ENCODE measurements at regions not wholly inside any gene's neighbourhood (a gene's known extent, or its start where the extent isn't known, plus 50 kb on each side); places are given as distances from the start of the nearest gene placed in this dataset.

DNA sequence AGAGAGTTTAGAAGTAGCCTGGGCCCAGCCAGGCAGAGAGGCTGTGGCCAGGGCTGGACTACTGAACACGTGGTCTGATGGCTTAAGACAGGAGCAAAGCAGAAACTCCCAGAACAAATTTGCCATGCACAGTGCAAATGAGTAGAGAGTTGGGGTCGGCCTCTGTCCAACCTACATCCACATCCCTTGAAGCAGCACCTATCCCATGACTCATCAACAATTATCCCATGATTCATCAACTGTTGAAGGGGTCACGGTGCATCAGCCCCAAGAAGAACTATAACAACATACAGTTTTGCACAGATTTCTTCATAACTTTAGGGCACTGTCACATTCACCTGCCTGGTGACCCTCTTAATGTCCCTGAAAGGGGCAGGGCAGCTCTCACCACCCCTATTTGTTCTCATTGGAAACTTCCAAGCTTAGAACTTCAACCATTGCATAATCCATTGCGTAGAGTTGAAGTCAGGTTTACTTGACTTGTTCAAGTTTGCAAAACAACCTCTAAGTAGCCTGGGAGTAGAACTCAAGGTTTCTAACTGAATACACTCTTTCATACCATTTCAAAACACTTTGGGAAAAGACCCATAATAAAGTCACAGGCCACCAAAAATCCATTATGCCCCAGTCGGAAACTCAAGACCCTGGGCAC is 235.2 kb upstream of the CDH5 start:
- Histone ChIP-seq H3K9ac (ENCODE audit: extremely low read depth, low read length, poor library complexity, severe bottlenecking) (no peak overlapping the region), H3K9me3 (ENCODE audit: control insufficient read depth, low read length) (no peaks in the 10 kb centered on the region), H3K4me1 (ENCODE audit: control insufficient read depth, insufficient read depth, low read length) (peaks cover 7% of the 10 kb centered on the region), H3K27ac (ENCODE audit: low read depth, low read length) (no peak overlapping the region), H3K4me3 (ENCODE audit: low read length) (no peak overlapping the region), H3K27me3 (ENCODE audit: control insufficient read depth, insufficient read depth, low read length, poor library complexity, severe bottlenecking) (peaks cover 17% of the 10 kb centered on the region), H3K36me3 (ENCODE audit: control insufficient read depth, insufficient read depth, low read length) (no peaks in the 10 kb centered on the region)
- Mint-ChIP-seq H3K36me3 (ENCODE audit: low read depth) (no peaks in the 10 kb centered on the region), H3K4me1 (peaks cover 26% of the 10 kb centered on the region), H3K9me3 (no peaks in the 10 kb centered on the region), H3K27ac (no peak overlapping the region), H3K27me3 (ENCODE audit: insufficient read depth) (peaks cover 23% of the 10 kb centered on the region), H3K4me3 (no peak overlapping the region)
- no peak for DNase-seq
- TF ChIP-seq, protein P1, sequence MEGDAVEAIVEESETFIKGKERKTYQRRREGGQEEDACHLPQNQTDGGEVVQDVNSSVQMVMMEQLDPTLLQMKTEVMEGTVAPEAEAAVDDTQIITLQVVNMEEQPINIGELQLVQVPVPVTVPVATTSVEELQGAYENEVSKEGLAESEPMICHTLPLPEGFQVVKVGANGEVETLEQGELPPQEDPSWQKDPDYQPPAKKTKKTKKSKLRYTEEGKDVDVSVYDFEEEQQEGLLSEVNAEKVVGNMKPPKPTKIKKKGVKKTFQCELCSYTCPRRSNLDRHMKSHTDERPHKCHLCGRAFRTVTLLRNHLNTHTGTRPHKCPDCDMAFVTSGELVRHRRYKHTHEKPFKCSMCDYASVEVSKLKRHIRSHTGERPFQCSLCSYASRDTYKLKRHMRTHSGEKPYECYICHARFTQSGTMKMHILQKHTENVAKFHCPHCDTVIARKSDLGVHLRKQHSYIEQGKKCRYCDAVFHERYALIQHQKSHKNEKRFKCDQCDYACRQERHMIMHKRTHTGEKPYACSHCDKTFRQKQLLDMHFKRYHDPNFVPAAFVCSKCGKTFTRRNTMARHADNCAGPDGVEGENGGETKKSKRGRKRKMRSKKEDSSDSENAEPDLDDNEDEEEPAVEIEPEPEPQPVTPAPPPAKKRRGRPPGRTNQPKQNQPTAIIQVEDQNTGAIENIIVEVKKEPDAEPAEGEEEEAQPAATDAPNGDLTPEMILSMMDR (conservative IDR thresholded peaks at IDR 0.05): no peak
- WGBS, 2 experiments (ENCODE audit: insufficient coverage in 1 of 2, insufficient read length in 1 of 2): 91 to 100% methylated on average over 5 of the region's 5 CpGs

DNA sequence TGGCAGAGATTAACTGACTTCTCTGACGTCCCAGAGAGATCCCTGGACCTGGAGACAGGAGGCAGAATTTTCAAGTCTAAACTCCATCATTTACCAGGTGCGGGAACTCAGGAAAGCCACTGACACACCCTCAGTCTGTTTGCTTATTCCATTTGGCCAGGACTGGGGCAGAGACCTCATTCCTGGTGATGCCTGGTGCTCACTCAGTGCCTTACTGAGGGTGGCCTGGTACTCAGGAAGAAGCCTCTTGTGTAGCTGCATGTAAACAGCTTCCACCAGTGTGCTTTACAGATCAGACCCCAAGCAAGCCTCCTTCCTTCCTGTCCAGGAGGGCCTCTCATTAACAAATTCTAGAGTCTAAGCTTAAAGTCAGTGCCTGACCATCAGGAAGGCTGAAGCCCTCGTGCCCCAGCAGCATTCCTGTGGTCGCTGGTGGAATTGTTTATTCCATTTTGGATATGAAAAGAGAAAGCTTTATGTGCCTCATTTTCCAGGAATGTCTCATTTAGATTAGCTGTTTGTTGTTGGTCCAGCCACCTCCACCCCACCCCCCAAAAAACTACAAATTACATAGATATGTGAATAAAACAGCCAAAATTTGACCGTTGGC is 236.1 kb upstream of the CDH5 start:
- DNase-seq: peak; percentile 53
- H3K4me1 ChIP-seq (ENCODE audit: control insufficient read depth, insufficient read depth, low read length): peaks cover 6% of the 10 kb centered on the region
- no peak overlapping the region for H3K4me3 ChIP-seq (ENCODE audit: low read length)
- H3K4me1 Mint-ChIP-seq: peaks cover 24% of the 10 kb centered on the region
- no peaks in the 10 kb centered on the region for H3K36me3 ChIP-seq (ENCODE audit: control insufficient read depth, insufficient read depth, low read length)
- H3K36me3 Mint-ChIP-seq (ENCODE audit: low read depth): no peaks in the 10 kb centered on the region
- no peak overlapping the region for H3K27ac ChIP-seq (ENCODE audit: low read depth, low read length)
- no peak overlapping the region for H3K9ac ChIP-seq (ENCODE audit: extremely low read depth, low read length, poor library complexity, severe bottlenecking)
- H3K27ac Mint-ChIP-seq: no peak overlapping the region
- peaks cover 23% of the 10 kb centered on the region for H3K27me3 Mint-ChIP-seq (ENCODE audit: insufficient read depth)
- H3K4me3 Mint-ChIP-seq: no peak overlapping the region
- TF ChIP-seq, protein P1 (conservative IDR thresholded peaks at IDR 0.05): peak; percentile 16
- 76 to 84% methylated on average over 2 to 5 of the region's 5 CpGs for WGBS, 2 experiments (ENCODE audit: insufficient coverage in 1 of 2, insufficient read length in 1 of 2)
- no peaks in the 10 kb centered on the region for H3K9me3 ChIP-seq (ENCODE audit: control insufficient read depth, low read length)
- H3K27me3 ChIP-seq (ENCODE audit: control insufficient read depth, insufficient read depth, low read length, poor library complexity, severe bottlenecking): peaks cover 17% of the 10 kb centered on the region
- H3K9me3 Mint-ChIP-seq: no peaks in the 10 kb centered on the region

DNA sequence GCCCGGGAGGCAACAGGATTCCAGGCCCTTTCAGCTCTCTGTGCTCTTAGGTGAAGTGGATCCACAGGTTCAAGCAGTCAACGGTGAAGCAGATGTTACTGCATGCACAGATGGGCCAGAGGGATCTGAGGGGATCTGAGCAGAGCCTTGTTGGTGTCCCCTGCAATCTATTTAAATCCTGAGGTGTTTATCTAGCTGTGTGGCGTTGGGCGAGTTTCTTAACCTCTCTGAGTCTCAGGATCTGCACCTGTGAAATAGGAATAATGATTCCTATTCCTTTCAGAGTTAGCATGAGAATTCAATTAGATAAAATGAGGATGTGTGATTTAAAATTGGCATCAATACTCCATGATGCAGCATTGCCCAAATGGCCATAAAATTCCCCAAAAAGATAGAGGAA is 237.3 kb upstream of the CDH5 start:
- Histone ChIP-seq H3K4me3 (ENCODE audit: low read length) (no peak overlapping the region), H3K9ac (ENCODE audit: extremely low read depth, low read length, poor library complexity, severe bottlenecking) (no peak overlapping the region), H3K9me3 (ENCODE audit: control insufficient read depth, low read length) (no peaks in the 10 kb centered on the region), H3K4me1 (ENCODE audit: control insufficient read depth, insufficient read depth, low read length) (peaks cover 4% of the 10 kb centered on the region), H3K36me3 (ENCODE audit: control insufficient read depth, insufficient read depth, low read length) (no peaks in the 10 kb centered on the region), H3K27me3 (ENCODE audit: control insufficient read depth, insufficient read depth, low read length, poor library complexity, severe bottlenecking) (peaks cover 17% of the 10 kb centered on the region), H3K27ac (ENCODE audit: low read depth, low read length) (no peak overlapping the region)
- no peaks in the 10 kb centered on the region for H3K9me3 Mint-ChIP-seq
- no peak for DNase-seq
- peaks cover 24% of the 10 kb centered on the region for H3K4me1 Mint-ChIP-seq
- H3K4me3 Mint-ChIP-seq: no peak overlapping the region
- H3K36me3 Mint-ChIP-seq (ENCODE audit: low read depth): no peaks in the 10 kb centered on the region
- TF ChIP-seq, protein P1 (conservative IDR thresholded peaks at IDR 0.05): no peak
- H3K27me3 Mint-ChIP-seq (ENCODE audit: insufficient read depth): peaks cover 23% of the 10 kb centered on the region
- 87 to 96% methylated on average over 4 of the region's 4 CpGs for WGBS, 2 experiments (ENCODE audit: insufficient coverage in 1 of 2, insufficient read length in 1 of 2)
- H3K27ac Mint-ChIP-seq: no peak overlapping the region

Data from endodermal cell (in vitro differentiated cells).